ENCODE measurements at regions not wholly inside any gene's neighbourhood (a gene's known extent, or its start where the extent isn't known, plus 50 kb on each side); places are given as distances from the start of the nearest gene placed in this dataset.
"Not testable (repeated sequence)": the region's sequence is repeated elsewhere in the genome, so short reads cannot be mapped to it uniquely, and the experiment has no call there.

DNA sequence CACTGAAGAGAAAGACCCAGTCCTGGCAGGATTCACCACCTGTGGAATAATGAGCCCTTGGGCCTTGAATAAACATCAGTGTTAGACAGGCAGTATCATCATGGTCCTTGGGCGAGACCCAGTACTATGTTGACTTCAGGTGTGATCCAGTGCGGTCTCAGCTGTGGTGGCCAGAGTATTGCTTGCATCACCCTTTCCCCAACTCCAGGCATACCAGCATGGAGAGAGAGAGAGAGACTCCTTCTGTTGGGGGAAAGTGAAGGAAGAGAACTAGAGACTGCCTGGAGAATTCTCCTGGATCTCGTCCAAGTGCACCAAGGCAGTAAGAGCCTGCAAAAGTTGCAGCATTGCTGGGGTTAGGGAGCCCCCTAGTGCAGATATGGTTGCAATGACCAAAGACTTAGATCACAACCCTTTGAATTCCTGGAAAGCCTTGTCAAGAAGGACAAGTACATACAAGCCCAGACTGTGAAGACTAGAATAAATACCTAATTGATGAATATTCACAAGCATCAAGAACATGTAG lies 61.1 kb upstream of the VAMP7 start:
- no peak overlapping the region for H3K27ac ChIP-seq (ENCODE audit: low read length)
- H3K36me3 ChIP-seq (ENCODE audit: insufficient read depth, low read length): no peaks in the 10 kb centered on the region
- H3K79me2 ChIP-seq (replicated peaks; ENCODE audit: insufficient read depth, low read length): no peaks in the 10 kb centered on the region
- no peak for TF ChIP-seq EP300 (conservative IDR thresholded peaks at IDR 0.05; ENCODE audit: poor library complexity, severe bottlenecking)
- TF ChIP-seq, protein P1, sequence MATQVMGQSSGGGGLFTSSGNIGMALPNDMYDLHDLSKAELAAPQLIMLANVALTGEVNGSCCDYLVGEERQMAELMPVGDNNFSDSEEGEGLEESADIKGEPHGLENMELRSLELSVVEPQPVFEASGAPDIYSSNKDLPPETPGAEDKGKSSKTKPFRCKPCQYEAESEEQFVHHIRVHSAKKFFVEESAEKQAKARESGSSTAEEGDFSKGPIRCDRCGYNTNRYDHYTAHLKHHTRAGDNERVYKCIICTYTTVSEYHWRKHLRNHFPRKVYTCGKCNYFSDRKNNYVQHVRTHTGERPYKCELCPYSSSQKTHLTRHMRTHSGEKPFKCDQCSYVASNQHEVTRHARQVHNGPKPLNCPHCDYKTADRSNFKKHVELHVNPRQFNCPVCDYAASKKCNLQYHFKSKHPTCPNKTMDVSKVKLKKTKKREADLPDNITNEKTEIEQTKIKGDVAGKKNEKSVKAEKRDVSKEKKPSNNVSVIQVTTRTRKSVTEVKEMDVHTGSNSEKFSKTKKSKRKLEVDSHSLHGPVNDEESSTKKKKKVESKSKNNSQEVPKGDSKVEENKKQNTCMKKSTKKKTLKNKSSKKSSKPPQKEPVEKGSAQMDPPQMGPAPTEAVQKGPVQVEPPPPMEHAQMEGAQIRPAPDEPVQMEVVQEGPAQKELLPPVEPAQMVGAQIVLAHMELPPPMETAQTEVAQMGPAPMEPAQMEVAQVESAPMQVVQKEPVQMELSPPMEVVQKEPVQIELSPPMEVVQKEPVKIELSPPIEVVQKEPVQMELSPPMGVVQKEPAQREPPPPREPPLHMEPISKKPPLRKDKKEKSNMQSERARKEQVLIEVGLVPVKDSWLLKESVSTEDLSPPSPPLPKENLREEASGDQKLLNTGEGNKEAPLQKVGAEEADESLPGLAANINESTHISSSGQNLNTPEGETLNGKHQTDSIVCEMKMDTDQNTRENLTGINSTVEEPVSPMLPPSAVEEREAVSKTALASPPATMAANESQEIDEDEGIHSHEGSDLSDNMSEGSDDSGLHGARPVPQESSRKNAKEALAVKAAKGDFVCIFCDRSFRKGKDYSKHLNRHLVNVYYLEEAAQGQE (IDR thresholded peaks at IDR 0.05; ENCODE audit: borderline replicate concordance): no peak
- TF ChIP-seq RAD21 (conservative IDR thresholded peaks at IDR 0.05): peak; percentile 83
- no peak for TF ChIP-seq EZH2 (IDR thresholded peaks at IDR 0.05; ENCODE audit: borderline replicate concordance, insufficient read depth, low read length, poor library complexity, severe bottlenecking)
- peak; percentile 78 for TF ChIP-seq SMC3 (conservative IDR thresholded peaks at IDR 0.05; ENCODE audit: poor library complexity)
- no peak for TF ChIP-seq MXI1 (conservative IDR thresholded peaks at IDR 0.05; ENCODE audit: poor library complexity, severe bottlenecking)
- no peak for TF ChIP-seq TAF1 (IDR thresholded peaks at IDR 0.05; ENCODE audit: low read depth)
- TF ChIP-seq POLR2AphosphoS5 (IDR thresholded peaks at IDR 0.05): no peak
- TF ChIP-seq, protein P2, sequence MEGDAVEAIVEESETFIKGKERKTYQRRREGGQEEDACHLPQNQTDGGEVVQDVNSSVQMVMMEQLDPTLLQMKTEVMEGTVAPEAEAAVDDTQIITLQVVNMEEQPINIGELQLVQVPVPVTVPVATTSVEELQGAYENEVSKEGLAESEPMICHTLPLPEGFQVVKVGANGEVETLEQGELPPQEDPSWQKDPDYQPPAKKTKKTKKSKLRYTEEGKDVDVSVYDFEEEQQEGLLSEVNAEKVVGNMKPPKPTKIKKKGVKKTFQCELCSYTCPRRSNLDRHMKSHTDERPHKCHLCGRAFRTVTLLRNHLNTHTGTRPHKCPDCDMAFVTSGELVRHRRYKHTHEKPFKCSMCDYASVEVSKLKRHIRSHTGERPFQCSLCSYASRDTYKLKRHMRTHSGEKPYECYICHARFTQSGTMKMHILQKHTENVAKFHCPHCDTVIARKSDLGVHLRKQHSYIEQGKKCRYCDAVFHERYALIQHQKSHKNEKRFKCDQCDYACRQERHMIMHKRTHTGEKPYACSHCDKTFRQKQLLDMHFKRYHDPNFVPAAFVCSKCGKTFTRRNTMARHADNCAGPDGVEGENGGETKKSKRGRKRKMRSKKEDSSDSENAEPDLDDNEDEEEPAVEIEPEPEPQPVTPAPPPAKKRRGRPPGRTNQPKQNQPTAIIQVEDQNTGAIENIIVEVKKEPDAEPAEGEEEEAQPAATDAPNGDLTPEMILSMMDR (IDR thresholded peaks at IDR 0.05; ENCODE audit: poor library complexity, severe bottlenecking): peak; percentile 70
- no peaks in the 10 kb centered on the region for H3K9me2 ChIP-seq (ENCODE audit: insufficient read depth, low read length)
- no peak overlapping the region for H3K9ac ChIP-seq (ENCODE audit: low read length)
- no peak overlapping the region for H3K4me2 ChIP-seq (ENCODE audit: low read length)
- no peaks in the 10 kb centered on the region for H4K20me1 ChIP-seq (ENCODE audit: insufficient read depth)
- H3K4me3 ChIP-seq (ENCODE audit: low read length): no peak overlapping the region
- no peak overlapping the region for H2AFZ ChIP-seq (ENCODE audit: low read depth, low read length)
- no peaks in the 10 kb centered on the region for H3K27me3 ChIP-seq (ENCODE audit: insufficient read depth, low read depth, low read length)
- no peaks in the 10 kb centered on the region for H3F3A ChIP-seq (ENCODE audit: insufficient read depth, low read length, poor library complexity, severe bottlenecking)
- H3K9me3 ChIP-seq (ENCODE audit: low read length): no peaks in the 10 kb centered on the region

DNA sequence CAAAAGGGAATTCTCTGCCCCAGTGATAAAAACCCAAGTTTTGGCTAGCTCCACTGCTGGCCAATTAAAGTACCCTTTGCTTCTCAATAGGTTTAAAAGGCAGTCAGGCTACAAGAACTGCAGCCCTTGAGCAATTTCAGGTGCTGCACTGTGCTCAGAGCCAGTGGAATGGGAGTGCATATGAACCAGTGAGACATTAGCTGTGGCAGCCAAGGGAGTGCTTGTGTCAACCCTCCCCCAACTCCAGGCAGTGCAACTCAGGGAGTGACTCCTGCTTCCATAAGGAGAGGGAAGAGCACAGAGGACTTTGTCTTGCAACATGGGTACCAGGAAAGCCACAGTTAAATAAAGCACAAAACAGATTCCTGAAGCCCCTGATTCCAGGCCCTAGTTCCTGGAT lies 61.6 kb upstream of the VAMP7 start:
- Histone ChIP-seq H3K27ac (ENCODE audit: low read length) (no peak overlapping the region), H3K9me3 (ENCODE audit: low read length) (no peaks in the 10 kb centered on the region), H3F3A (ENCODE audit: insufficient read depth, low read length, poor library complexity, severe bottlenecking) (no peaks in the 10 kb centered on the region), H3K4me3 (ENCODE audit: low read length) (no peak overlapping the region), H3K79me2 (replicated peaks; ENCODE audit: insufficient read depth, low read length) (no peaks in the 10 kb centered on the region), H3K9ac (ENCODE audit: low read length) (no peak overlapping the region), H4K20me1 (ENCODE audit: insufficient read depth) (no peaks in the 10 kb centered on the region), H3K9me2 (ENCODE audit: insufficient read depth, low read length) (no peaks in the 10 kb centered on the region), H3K4me2 (ENCODE audit: low read length) (no peak overlapping the region), H3K27me3 (ENCODE audit: insufficient read depth, low read depth, low read length) (no peaks in the 10 kb centered on the region), H3K36me3 (ENCODE audit: insufficient read depth, low read length) (no peaks in the 10 kb centered on the region), H2AFZ (ENCODE audit: low read depth, low read length) (no peak overlapping the region)
- TF ChIP-seq RAD21 (conservative IDR thresholded peaks at IDR 0.05) (no peak), EZH2 (IDR thresholded peaks at IDR 0.05; ENCODE audit: borderline replicate concordance, insufficient read depth, low read length, poor library complexity, severe bottlenecking) (no peak), TAF1 (IDR thresholded peaks at IDR 0.05; ENCODE audit: low read depth) (no peak), SMC3 (conservative IDR thresholded peaks at IDR 0.05; ENCODE audit: poor library complexity) (no peak), EP300 (conservative IDR thresholded peaks at IDR 0.05; ENCODE audit: poor library complexity, severe bottlenecking) (no peak), MXI1 (conservative IDR thresholded peaks at IDR 0.05; ENCODE audit: poor library complexity, severe bottlenecking) (no peak), POLR2AphosphoS5 (IDR thresholded peaks at IDR 0.05) (no peak)
- TF ChIP-seq, protein P1 (IDR thresholded peaks at IDR 0.05; ENCODE audit: borderline replicate concordance): no peak
- TF ChIP-seq, protein P2 (IDR thresholded peaks at IDR 0.05; ENCODE audit: poor library complexity, severe bottlenecking): no peak

DNA sequence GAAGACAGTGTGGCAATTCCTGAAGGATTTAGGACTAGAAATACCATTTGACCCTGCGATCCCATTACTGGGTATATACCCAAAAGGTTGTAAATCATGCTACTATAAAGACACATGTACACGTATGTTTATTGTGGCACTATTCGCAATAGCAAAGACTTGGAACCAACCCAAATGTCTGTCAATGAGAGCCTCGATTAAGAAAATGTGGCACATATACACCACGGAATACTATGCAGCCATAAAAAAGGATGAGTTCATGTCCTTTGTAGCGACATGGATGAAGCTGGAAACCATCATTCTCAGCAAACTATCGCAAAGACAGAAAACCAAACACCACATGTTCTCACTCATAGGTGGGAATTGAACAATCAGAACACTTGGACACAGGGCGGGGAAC lies 66.8 kb upstream of the VAMP7 start:
- H2AFZ ChIP-seq (ENCODE audit: low read depth, low read length); H3K9ac ChIP-seq (ENCODE audit: low read length); H3K4me2 ChIP-seq (ENCODE audit: low read length); H3K9me2 ChIP-seq (ENCODE audit: insufficient read depth, low read length); H4K20me1 ChIP-seq (ENCODE audit: insufficient read depth); H3K36me3 ChIP-seq (ENCODE audit: insufficient read depth, low read length); H3K27me3 ChIP-seq (ENCODE audit: insufficient read depth, low read depth, low read length); H3K79me2 ChIP-seq (replicated peaks; ENCODE audit: insufficient read depth, low read length); H3K9me3 ChIP-seq (ENCODE audit: low read length); H3K4me3 ChIP-seq (ENCODE audit: low read length); H3K27ac ChIP-seq (ENCODE audit: low read length); H3F3A ChIP-seq (ENCODE audit: insufficient read depth, low read length, poor library complexity, severe bottlenecking): not testable (repeated sequence)
